Testis (tissue), 2 donors: ENCODE measurements at regions not wholly inside any gene's neighbourhood (a gene's known extent, or its start where the extent isn't known, plus 50 kb on each side); places are given as distances from the start of the nearest gene placed in this dataset.

Experiments used
- DNase-seq: peaks from one replicate; pipeline ENCODE4 v3.0.0-alpha.2; 2019
- H3K27ac ChIP-seq, 2 donors: fragments of 200-600 bp; sonication (generic); one replicate each; pipeline ENCODE4 v1.5.1; 2019
- H3K27me3 ChIP-seq: fragments of 200-600 bp; sonication (generic); one replicate; pipeline ENCODE4 v1.5.1; 2019
- H3K36me3 ChIP-seq: fragments of 200-600 bp; sonication (generic); one replicate; pipeline ENCODE4 v1.5.1; 2017; ENCODE audit warnings: low read depth; ENCODE audit errors: missing control alignments
- H3K4me1 ChIP-seq: fragments of 200-600 bp; sonication (generic); one replicate; pipeline ENCODE4 v1.5.1; 2019
- H3K4me3 ChIP-seq, 2 donors: fragments of 200-600 bp; sonication (generic); one replicate each; pipeline ENCODE4 v1.5.1; 2017 to 2019
- H3K9me3 ChIP-seq: fragments of 200-600 bp; sonication (generic); one replicate; pipeline ENCODE4 v1.5.1; 2017
- POLR2A ChIP-seq: fragments of 450-650 bp; IDR thresholded peaks from one replicate; pipeline ENCODE4 v1.6.1; 2017; ENCODE audit warnings: antibody characterized with exemption, mild to moderate bottlenecking, moderate library complexity
- WGBS, 2 donors: methylation state at CpG; one replicate each; pipeline ENCODE4 v1.1.5; 2018; 5-methylcytosine and 5-hydroxymethylcytosine counted together
- intact Hi-C: fragments of 100-400 bp; cut with DNase I; formaldehyde crosslinking; loops from one replicate; pipeline ENCODE4 v1.15.1; 2023; ENCODE audit warnings: low total_unique reads
- TF ChIP-seq, protein P1 (sequence below), 3 experiments: fragments of 450-650 bp in 2 of 3; fragments of 200-600 bp in 1 of 3; sonication (generic) in 1 of 3; IDR thresholded peaks; one replicate each; pipeline ENCODE4 v1.5.1; 2016 to 2019; ENCODE audit warnings: antibody characterized with exemption in 3 of 3, mild to moderate bottlenecking in 2 of 3, moderate library complexity in 1 of 3

GRCh38 chr5:32508806-32509805, 64.6 kb upstream of the ZFR start:
- no peaks in the 10 kb centered on the region for H3K36me3 ChIP-seq
- WGBS, 2 donors: 89 to 92% methylated on average over 8 of the region's 8 CpGs
- H3K27me3 ChIP-seq: no peaks in the 10 kb centered on the region
- intact Hi-C loops: no loop called here
- peaks cover 26% of the 10 kb centered on the region for H3K4me1 ChIP-seq
- H3K27ac ChIP-seq: no peak overlapping the region
- TF ChIP-seq, protein P1, sequence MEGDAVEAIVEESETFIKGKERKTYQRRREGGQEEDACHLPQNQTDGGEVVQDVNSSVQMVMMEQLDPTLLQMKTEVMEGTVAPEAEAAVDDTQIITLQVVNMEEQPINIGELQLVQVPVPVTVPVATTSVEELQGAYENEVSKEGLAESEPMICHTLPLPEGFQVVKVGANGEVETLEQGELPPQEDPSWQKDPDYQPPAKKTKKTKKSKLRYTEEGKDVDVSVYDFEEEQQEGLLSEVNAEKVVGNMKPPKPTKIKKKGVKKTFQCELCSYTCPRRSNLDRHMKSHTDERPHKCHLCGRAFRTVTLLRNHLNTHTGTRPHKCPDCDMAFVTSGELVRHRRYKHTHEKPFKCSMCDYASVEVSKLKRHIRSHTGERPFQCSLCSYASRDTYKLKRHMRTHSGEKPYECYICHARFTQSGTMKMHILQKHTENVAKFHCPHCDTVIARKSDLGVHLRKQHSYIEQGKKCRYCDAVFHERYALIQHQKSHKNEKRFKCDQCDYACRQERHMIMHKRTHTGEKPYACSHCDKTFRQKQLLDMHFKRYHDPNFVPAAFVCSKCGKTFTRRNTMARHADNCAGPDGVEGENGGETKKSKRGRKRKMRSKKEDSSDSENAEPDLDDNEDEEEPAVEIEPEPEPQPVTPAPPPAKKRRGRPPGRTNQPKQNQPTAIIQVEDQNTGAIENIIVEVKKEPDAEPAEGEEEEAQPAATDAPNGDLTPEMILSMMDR (IDR thresholded peaks at IDR 0.05): no peak
- TF ChIP-seq POLR2A: no peak
- no peak overlapping the region for H3K4me3 ChIP-seq
- H3K9me3 ChIP-seq: no peaks in the 10 kb centered on the region
- no peak for DNase-seq

DNA sequence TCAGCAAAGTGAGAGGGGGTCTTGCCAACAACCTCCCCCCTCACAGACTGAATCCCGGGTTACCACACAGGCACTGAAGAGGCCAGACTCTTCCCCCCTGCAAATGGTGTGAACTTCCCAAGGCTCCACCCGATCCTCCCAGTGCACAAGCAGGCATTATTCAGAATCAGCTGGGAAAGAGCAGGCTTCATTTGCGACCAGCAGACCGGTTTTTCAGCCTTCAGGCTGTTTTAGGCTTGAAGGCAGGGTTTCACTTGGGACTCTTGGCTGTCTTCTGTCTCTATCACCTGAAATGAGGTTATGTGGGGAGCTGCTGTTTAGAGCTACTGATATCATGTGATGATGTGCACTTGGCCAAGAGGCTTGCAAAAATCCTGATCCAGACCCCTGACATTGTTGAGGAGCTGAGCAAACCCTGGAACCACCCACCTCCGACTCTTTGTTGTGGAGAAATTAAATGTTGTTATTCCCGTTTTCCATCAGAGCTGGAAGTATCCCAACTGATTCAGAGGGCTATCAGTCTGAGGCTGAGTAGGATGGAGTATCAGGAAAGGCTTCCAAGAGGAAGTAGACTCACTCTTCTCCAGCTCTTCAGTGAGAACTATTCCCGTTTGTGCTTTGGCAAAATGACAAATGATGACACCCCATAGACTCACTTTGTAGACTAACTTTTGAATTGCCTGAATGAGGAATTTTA, 63.3 kb upstream of the ZFR start:
- TF ChIP-seq, protein P1 (IDR thresholded peaks at IDR 0.05): no peak
- TF ChIP-seq POLR2A: no peak
- Histone ChIP-seq H3K4me1 (peaks cover 27% of the 10 kb centered on the region), H3K36me3 (no peaks in the 10 kb centered on the region), H3K27ac (no peak overlapping the region), H3K4me3 (no peak overlapping the region), H3K27me3 (no peaks in the 10 kb centered on the region), H3K9me3 (no peaks in the 10 kb centered on the region)
- intact Hi-C loops: no loop called here
- no peak for DNase-seq
- WGBS, 2 donors: 41 to 57% methylated on average over 7 of the region's 7 CpGs

DNA sequence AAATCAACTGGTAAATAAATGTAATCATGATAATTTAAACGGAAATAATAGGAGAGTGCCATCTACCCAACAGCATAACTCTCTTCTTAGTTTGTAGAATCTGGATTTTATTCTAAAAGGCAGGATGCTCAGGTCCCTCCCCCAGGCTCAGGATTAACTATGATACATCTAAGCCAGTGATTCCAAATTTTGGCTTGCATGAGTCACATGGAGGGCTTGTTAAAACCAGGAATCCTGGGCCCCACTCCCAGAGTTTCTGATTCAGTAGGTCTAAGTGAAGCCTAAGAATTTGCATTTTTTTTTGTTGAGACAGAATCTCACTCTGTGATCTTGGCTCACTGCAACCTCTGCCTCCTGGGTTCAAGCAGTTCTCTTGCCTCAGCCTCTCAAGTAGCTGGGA, 62.3 kb upstream of the ZFR start:
- TF ChIP-seq, protein P1 (IDR thresholded peaks at IDR 0.05): no peak
- TF ChIP-seq POLR2A: no peak
- DNase-seq: peak; percentile 39
- no peaks in the 10 kb centered on the region for H3K27me3 ChIP-seq
- no peak overlapping the region for H3K4me3 ChIP-seq
- no peaks in the 10 kb centered on the region for H3K36me3 ChIP-seq
- 48 to 52% methylated on average over 1 of the region's 1 CpG for WGBS, 2 donors
- no peak overlapping the region for H3K27ac ChIP-seq
- H3K9me3 ChIP-seq: no peaks in the 10 kb centered on the region
- peaks cover 28% of the 10 kb centered on the region for H3K4me1 ChIP-seq
- intact Hi-C loops: no loop called here

DNA sequence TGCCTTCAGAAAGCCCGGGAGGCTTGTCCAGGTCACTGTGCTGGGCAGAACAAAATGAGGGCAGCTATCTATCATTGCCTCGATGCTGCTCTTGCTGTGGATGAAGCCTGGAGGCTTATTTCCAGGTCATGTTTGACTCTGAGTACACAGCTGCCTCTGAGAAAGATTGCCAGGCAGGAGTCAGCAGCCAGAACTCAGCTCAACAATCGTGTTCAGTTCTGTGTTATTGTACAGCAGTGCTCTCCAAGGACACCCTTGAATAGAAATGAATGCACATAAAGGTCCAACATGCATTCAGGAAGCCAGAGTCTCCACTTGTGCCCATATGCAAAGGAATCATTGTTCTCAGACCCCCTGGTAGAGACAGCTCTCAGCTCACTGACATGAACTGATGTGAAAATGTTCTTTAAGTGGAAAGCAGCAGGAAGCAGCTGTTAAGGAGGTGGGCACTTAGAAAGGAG, 61.7 kb upstream of the ZFR start:
- peaks cover 33% of the 10 kb centered on the region for H3K4me1 ChIP-seq
- no peaks in the 10 kb centered on the region for H3K36me3 ChIP-seq
- WGBS, 2 donors: 14 to 22% methylated on average over 3 of the region's 3 CpGs
- H3K9me3 ChIP-seq: no peaks in the 10 kb centered on the region
- TF ChIP-seq, protein P1 (IDR thresholded peaks at IDR 0.05): no peak
- TF ChIP-seq POLR2A: no peak
- DNase-seq: peak; percentile 58
- no peak overlapping the region for H3K4me3 ChIP-seq
- intact Hi-C loops: no loop called here
- H3K27me3 ChIP-seq: no peaks in the 10 kb centered on the region
- H3K27ac ChIP-seq: no peak overlapping the region
